ENCODE measurements at regions not wholly inside any gene's neighbourhood (a gene's known extent, or its start where the extent isn't known, plus 50 kb on each side); places are given as distances from the start of the nearest gene placed in this dataset.
"Not testable (repeated sequence)": the region's sequence is repeated elsewhere in the genome, so short reads cannot be mapped to it uniquely, and the experiment has no call there.

DNA sequence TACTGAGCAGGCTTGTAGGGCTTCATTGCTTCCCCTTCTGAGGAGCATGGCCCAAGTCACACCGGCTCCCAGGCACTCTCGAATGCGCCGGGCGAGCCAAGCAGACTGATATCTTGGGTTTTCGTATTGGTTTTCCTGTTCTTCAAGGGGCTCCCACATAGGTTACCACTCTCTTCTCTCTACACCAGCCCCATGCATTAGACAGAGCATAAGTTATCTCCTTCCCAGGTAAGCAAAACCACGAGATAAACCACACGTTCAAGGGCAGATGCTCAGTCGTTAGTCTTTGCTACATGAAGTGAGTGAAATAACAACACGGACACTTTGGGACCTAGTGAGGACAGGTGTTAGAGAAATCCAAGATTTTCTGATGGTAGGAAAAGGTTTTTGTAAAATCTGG, 211.2 kb downstream of the ABCC12 start:
- ATAC-seq (ENCODE audit: poor library complexity): no peak
- DNase-seq: no peak
- intact Hi-C loops (cut with DNase I): no loop called here

GRCh38 chr16:47943235-47943634, 212.6 kb downstream of the ABCC12 start:
- intact Hi-C loops (cut with DNase I): no loop called here
- ATAC-seq (ENCODE audit: poor library complexity): no peak
- no peak for DNase-seq

DNA sequence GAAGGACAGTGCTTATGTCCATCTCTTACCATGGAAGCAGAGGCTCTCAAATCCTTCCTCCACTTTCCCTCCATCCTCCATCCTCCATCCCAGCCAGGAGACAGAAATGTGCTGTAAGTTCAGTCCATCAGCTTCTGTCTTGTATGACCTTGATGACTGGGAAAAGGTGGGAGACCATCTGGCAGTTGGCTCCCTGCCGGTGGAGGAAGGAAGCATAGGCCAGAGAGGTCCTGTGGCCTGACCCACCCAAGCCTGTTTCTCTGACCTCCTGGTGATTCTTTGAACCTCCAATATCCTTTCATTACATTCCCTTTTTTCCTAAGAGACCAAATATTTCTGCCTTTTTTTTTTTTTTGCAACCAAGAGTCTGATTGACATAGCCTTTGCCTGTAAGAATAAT, 215.3 kb downstream of the ABCC12 start:
- ATAC-seq (ENCODE audit: poor library complexity) (no peak), DNase-seq (no peak)
- intact Hi-C loops (cut with DNase I): no loop called here

GRCh38 chr16:47939680-47940079, 216.1 kb downstream of the ABCC12 start:
- no peak for DNase-seq
- intact Hi-C loops (cut with DNase I): no loop called here
- ATAC-seq (ENCODE audit: poor library complexity): no peak

GRCh38 chr16:47938272-47938671, 217.5 kb downstream of the ABCC12 start:
- ATAC-seq (ENCODE audit: poor library complexity) (no peak), DNase-seq (no peak)
- intact Hi-C loops (cut with DNase I): no loop called here

DNA sequence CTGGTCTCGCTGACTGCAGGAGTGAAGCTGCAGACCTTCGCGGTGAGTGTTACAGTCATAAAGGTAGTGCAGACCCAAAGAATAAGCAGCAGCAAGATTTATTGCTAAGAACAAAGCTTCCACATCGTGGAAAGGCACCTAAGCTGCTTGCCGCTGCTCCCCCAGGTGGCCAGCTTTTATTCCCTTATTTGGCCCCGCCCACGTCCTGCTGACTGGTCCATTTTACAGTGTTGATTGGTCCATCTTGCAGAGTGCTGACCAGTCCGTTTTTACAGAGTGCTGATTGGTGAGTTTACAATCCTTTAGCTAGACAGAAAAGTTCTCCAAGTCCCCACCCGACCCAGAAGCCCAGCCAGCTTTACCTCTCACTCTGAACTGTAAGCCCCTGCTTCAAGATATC, 227.8 kb downstream of the ABCC12 start:
- ATAC-seq (ENCODE audit: poor library complexity) (no peak), DNase-seq (no peak)
- intact Hi-C loops (cut with DNase I): no loop called here

GRCh38 chr16:47927330-47927729, 228.5 kb downstream of the ABCC12 start:
- intact Hi-C loops (cut with DNase I): no loop called here
- DNase-seq (no peak), ATAC-seq (ENCODE audit: poor library complexity) (no peak)

GRCh38 chr16:47925811-47926460, 229.9 kb downstream of the ABCC12 start:
- DNase-seq: no peak
- ATAC-seq (ENCODE audit: poor library complexity): no peak
- intact Hi-C loops (cut with DNase I): no loop called here

DNA sequence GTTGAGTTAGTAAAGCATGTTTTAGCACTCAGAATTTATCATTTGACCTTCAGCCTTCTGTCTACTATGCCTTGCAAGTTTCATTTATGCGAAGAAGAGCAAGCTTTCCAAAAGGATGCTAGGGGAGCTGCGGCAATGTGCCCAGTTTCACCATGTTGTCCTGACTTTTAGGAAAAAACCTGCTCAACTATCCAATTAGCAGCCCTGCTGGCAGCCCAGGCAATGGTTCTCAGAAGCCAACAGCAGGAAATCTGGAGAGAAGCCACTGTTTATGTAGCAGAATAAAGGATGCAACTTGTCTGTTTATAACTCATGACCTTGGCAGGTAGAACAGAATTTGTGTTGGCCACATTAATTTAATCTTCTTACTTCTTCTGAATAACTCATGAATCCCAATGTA, 230.8 kb downstream of the ABCC12 start:
- no peak for ATAC-seq (ENCODE audit: poor library complexity)
- intact Hi-C loops (cut with DNase I): no loop called here
- no peak for DNase-seq

- intact Hi-C loops (cut with DNase I): no loop called here
- ATAC-seq (ENCODE audit: poor library complexity) (no peak), DNase-seq (no peak)
These were observed 234.3 kb downstream of the ABCC12 start for GRCh38 chr16:47921535-47921934.

GRCh38 chr16:47920709-47921108, 235.1 kb downstream of the ABCC12 start:
- no peak for DNase-seq
- intact Hi-C loops (cut with DNase I): no loop called here
- ATAC-seq (ENCODE audit: poor library complexity): no peak

GRCh38 chr16:47917118-47917517, 238.7 kb downstream of the ABCC12 start:
- intact Hi-C loops (cut with DNase I): no loop called here
- DNase-seq: no peak
- ATAC-seq (ENCODE audit: poor library complexity): no peak

GRCh38 chr16:47916266-47916665, 239.5 kb downstream of the ABCC12 start:
- no peak for ATAC-seq (ENCODE audit: poor library complexity)

GRCh38 chr16:47907109-47907508, 248.7 kb downstream of the ABCC12 start:
- DNase-seq (no peak), ATAC-seq (ENCODE audit: poor library complexity) (no peak)
- intact Hi-C loops (cut with DNase I): no loop called here

More at GRCh38 chr16:47916266-47916665, 239.5 kb downstream of the ABCC12 start:
- DNase-seq: no peak
- intact Hi-C loops (cut with DNase I): no loop called here

DNA sequence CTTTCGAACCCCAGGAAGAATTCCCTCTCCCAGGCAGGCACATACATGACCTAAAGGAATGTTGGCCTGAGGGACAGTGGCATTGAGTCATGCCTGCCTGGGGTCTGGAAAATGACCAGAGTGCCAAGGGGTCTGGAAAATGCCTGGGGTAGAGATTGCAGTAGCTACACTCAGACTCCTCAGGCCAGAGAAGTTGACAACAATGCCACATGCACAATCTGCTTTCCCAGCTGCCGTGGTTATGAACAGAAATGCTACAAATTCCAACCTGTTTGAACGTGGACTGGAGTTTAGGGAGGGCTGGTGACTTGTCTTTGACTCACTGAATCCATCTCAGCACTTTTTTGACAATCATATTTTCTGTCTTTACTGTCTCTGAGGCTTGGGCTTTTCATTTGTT, 250.0 kb downstream of the ABCC12 start:
- intact Hi-C loops (cut with DNase I): no loop called here
- no peak for ATAC-seq (ENCODE audit: poor library complexity)
- no peak for DNase-seq

- DNase-seq (no peak), ATAC-seq (ENCODE audit: poor library complexity) (no peak)
- intact Hi-C loops (cut with DNase I): no loop called here
These were observed 251.1 kb downstream of the ABCC12 start for GRCh38 chr16:47904691-47905090.

- intact Hi-C loops (cut with DNase I): no loop called here
- ATAC-seq (ENCODE audit: poor library complexity) (no peak), DNase-seq (no peak)
These were observed 252.3 kb downstream of the ABCC12 start for GRCh38 chr16:47903470-47903869.

- intact Hi-C loops (cut with DNase I): not testable (repeated sequence)
These were observed 258.7 kb downstream of the ABCC12 start for GRCh38 chr16:47897105-47897504.

DNA sequence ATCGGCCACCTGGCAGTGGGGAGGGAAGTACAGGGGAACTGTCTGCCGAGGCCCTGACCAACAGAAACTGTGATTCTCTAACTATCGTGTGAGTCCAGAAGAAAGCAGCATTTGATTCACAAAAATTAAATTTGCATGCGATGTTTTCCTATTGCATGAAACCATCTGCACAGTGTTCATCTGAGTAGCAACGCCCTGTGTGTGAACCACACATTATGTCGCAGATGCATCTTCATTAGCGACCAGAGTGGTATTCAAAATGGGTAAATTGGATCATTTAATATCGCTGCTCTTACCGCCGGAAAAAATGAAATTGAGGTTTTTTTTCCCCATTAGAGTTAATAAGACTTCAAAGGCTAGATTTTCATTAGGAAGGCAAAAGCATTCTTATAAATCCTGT, 260.6 kb downstream of the ABCC12 start:
- intact Hi-C loops (cut with DNase I): no loop called here
- ATAC-seq (ENCODE audit: poor library complexity): no peak

More at GRCh38 chr16:47897105-47897504, 258.7 kb downstream of the ABCC12 start:
- not testable (repeated sequence) for DNase-seq; ATAC-seq (ENCODE audit: poor library complexity)

DNA sequence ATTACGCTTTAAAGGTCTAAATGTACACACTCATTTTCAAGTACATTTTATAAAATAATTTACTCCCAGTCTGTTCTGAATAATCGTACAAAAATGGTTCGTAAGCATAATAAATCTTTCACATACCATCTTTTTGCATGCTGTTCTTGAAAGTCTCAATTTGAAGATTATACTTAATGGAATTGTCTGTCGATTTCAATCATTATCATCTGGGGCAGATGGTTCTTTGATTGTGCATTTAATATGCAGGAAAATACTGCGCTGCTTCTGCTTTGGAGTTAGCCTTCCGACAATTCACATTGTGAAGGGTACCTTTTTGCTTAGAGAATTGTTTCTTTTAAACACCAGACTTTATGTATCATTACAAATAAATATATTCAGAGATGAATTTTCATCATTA, 262.8 kb downstream of the ABCC12 start:
- intact Hi-C loops (cut with DNase I): no loop called here
- no peak for DNase-seq
- ATAC-seq (ENCODE audit: poor library complexity): no peak

More for the DNA sequence above, 260.6 kb downstream of the ABCC12 start:
- DNase-seq: no peak

GRCh38 chr16:47888734-47889133, 267.1 kb downstream of the ABCC12 start:
- no peak for DNase-seq
- ATAC-seq (ENCODE audit: poor library complexity): no peak
- intact Hi-C loops (cut with DNase I): no loop called here
